ENCODE measurements at regions not wholly inside any gene's neighbourhood (a gene's known extent, or its start where the extent isn't known, plus 50 kb on each side); places are given as distances from the start of the nearest gene placed in this dataset.

DNA sequence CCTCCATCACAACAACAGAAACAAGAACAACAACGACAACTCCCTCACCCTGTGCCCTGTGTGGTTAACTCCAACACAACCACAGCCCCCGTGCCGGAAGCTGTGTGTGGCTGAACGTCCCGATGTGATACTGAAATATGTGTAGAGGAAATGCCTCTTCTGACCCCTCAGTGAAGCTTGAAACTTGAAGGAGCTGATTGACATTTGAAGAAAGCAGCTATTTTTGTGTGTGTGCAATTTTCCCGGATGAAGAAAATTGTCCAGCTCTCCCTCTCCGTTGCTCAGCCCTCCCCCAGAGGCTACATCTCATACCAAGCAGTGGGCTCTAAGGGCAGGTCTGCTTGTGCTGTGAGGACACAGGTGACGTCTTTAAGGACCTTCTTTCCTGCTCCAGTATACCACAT lies 173.8 kb downstream of the ICOS start:
- TF ChIP-seq, protein P1, sequence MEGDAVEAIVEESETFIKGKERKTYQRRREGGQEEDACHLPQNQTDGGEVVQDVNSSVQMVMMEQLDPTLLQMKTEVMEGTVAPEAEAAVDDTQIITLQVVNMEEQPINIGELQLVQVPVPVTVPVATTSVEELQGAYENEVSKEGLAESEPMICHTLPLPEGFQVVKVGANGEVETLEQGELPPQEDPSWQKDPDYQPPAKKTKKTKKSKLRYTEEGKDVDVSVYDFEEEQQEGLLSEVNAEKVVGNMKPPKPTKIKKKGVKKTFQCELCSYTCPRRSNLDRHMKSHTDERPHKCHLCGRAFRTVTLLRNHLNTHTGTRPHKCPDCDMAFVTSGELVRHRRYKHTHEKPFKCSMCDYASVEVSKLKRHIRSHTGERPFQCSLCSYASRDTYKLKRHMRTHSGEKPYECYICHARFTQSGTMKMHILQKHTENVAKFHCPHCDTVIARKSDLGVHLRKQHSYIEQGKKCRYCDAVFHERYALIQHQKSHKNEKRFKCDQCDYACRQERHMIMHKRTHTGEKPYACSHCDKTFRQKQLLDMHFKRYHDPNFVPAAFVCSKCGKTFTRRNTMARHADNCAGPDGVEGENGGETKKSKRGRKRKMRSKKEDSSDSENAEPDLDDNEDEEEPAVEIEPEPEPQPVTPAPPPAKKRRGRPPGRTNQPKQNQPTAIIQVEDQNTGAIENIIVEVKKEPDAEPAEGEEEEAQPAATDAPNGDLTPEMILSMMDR (IDR thresholded peaks at IDR 0.05; ENCODE audit: low read length): no peak
- no peak for TF ChIP-seq EZH2 (optimal IDR thresholded peaks at IDR 0.05; ENCODE audit: low read depth, low read length)
